HG02840 (cell line): ENCODE measurements at regions not wholly inside any gene's neighbourhood (a gene's known extent, or its start where the extent isn't known, plus 50 kb on each side); places are given as distances from the start of the nearest gene placed in this dataset.
"Not testable (repeated sequence)": the region's sequence is repeated elsewhere in the genome, so short reads cannot be mapped to it uniquely, and the experiment has no call there.

Experiments used
- ATAC-seq: cut with Tn5 transposase; IDR thresholded peaks from one replicate; pipeline ENCODE4 v1.9.1; 2021; ENCODE audit warnings: mild to moderate bottlenecking, moderate library complexity, moderate number of reproducible peaks; ENCODE audit not compliant: unreplicated experiment, low FRiP score

- no peak for ATAC-seq
These were observed 296.7 kb downstream of the HINT1 start for GRCh38 chr5:130868186-130868840.

- ATAC-seq: no peak
These were observed 319.8 kb downstream of the HINT1 start for GRCh38 chr5:130845049-130845765.

GRCh38 chr5:130836729-130837649, 328.1 kb downstream of the HINT1 start:
- ATAC-seq: peak; percentile 62

- ATAC-seq: not testable (repeated sequence)
These were observed 347.3 kb downstream of the HINT1 start for GRCh38 chr5:130817598-130818384.

GRCh38 chr5:130815246-130815645, 349.8 kb downstream of the HINT1 start:
- no peak for ATAC-seq

- ATAC-seq: no peak
These were observed 356.4 kb downstream of the HINT1 start for GRCh38 chr5:130808691-130809090.

GRCh38 chr5:130805648-130806047, 359.4 kb downstream of the HINT1 start:
- ATAC-seq: no peak

- ATAC-seq: no peak
These were observed 360.0 kb downstream of the HINT1 start for GRCh38 chr5:130805036-130805435.

GRCh38 chr5:130801963-130802362, 363.1 kb downstream of the HINT1 start:
- no peak for ATAC-seq

GRCh38 chr5:130799015-130799414, 366.0 kb downstream of the HINT1 start:
- ATAC-seq: no peak

GRCh38 chr5:130797303-130797702, 367.8 kb downstream of the HINT1 start:
- no peak for ATAC-seq

- ATAC-seq: no peak
These were observed 368.2 kb downstream of the HINT1 start for GRCh38 chr5:130796902-130797301.

GRCh38 chr5:130796032-130796431, 369.0 kb downstream of the HINT1 start:
- no peak for ATAC-seq

- ATAC-seq: no peak
These were observed 370.0 kb downstream of the HINT1 start for GRCh38 chr5:130795037-130795436.

GRCh38 chr5:130777794-130778193, 387.3 kb downstream of the HINT1 start:
- ATAC-seq: no peak

GRCh38 chr5:130773813-130774212, 391.2 kb downstream of the HINT1 start:
- no peak for ATAC-seq

GRCh38 chr5:130762031-130762430, 403.0 kb downstream of the HINT1 start:
- no peak for ATAC-seq

- ATAC-seq: no peak
These were observed 406.0 kb downstream of the HINT1 start for GRCh38 chr5:130759061-130759460.

- ATAC-seq: no peak
These were observed 417.5 kb downstream of the HINT1 start for GRCh38 chr5:130747556-130747955.

GRCh38 chr5:130746641-130747040, 418.4 kb downstream of the HINT1 start:
- ATAC-seq: not testable (repeated sequence)
